ENCODE measurements at regions not wholly inside any gene's neighbourhood (a gene's known extent, or its start where the extent isn't known, plus 50 kb on each side); places are given as distances from the start of the nearest gene placed in this dataset.

- no peak overlapping the region for H3K4me3 ChIP-seq (ENCODE audit: low read length in 2 of 2)
- H3K27ac ChIP-seq (ENCODE audit: low read depth in 2 of 2, low read length in 2 of 2) = no peak overlapping the region
- no peaks in the 10 kb centered on the region for H3K9me3 ChIP-seq (ENCODE audit: control insufficient read depth in 2 of 2, low read length in 2 of 2)
- no peaks in the 10 kb centered on the region for H3K4me1 ChIP-seq (ENCODE audit: control insufficient read depth in 2 of 2, insufficient read depth in 2 of 2, low read length in 2 of 2)
- no peaks in the 10 kb centered on the region for H3K36me3 ChIP-seq (ENCODE audit: control insufficient read depth in 2 of 2, insufficient read depth in 2 of 2, low read length in 2 of 2)
- no peaks in the 10 kb centered on the region for H3K27me3 ChIP-seq (ENCODE audit: control insufficient read depth in 2 of 2, insufficient read depth in 2 of 2, low read length in 2 of 2)
- H3K9ac ChIP-seq (ENCODE audit: low read depth in 1 of 2, low read length in 2 of 2) = no peak overlapping the region
These were observed 774.5 kb upstream of the RBFOX1 start for GRCh38 chr16:6558126-6558525.

- Histone ChIP-seq H3K9me3 (ENCODE audit: control insufficient read depth in 2 of 2, low read length in 2 of 2) (no peaks in the 10 kb centered on the region), H3K4me1 (ENCODE audit: control insufficient read depth in 2 of 2, insufficient read depth in 2 of 2, low read length in 2 of 2) (no peaks in the 10 kb centered on the region), H3K27me3 (ENCODE audit: control insufficient read depth in 2 of 2, insufficient read depth in 2 of 2, low read length in 2 of 2) (no peaks in the 10 kb centered on the region), H3K4me3 (ENCODE audit: low read length in 2 of 2) (no peak overlapping the region), H3K27ac (ENCODE audit: low read depth in 2 of 2, low read length in 2 of 2) (no peak overlapping the region), H3K36me3 (ENCODE audit: control insufficient read depth in 2 of 2, insufficient read depth in 2 of 2, low read length in 2 of 2) (no peaks in the 10 kb centered on the region), H3K9ac (ENCODE audit: low read depth in 1 of 2, low read length in 2 of 2) (no peak overlapping the region)
These were observed 775.2 kb upstream of the RBFOX1 start for GRCh38 chr16:6557353-6558023.

GRCh38 chr16:6549415-6549814, 783.2 kb upstream of the RBFOX1 start:
- Histone ChIP-seq H3K27me3 (ENCODE audit: control insufficient read depth in 2 of 2, insufficient read depth in 2 of 2, low read length in 2 of 2) (no peaks in the 10 kb centered on the region), H3K27ac (ENCODE audit: low read depth in 2 of 2, low read length in 2 of 2) (no peak overlapping the region), H3K36me3 (ENCODE audit: control insufficient read depth in 2 of 2, insufficient read depth in 2 of 2, low read length in 2 of 2) (no peaks in the 10 kb centered on the region), H3K9ac (ENCODE audit: low read depth in 1 of 2, low read length in 2 of 2) (no peak overlapping the region), H3K9me3 (ENCODE audit: control insufficient read depth in 2 of 2, low read length in 2 of 2) (no peaks in the 10 kb centered on the region), H3K4me3 (ENCODE audit: low read length in 2 of 2) (no peak overlapping the region), H3K4me1 (ENCODE audit: control insufficient read depth in 2 of 2, insufficient read depth in 2 of 2, low read length in 2 of 2) (no peaks in the 10 kb centered on the region)

GRCh38 chr16:6548507-6548906, 784.1 kb upstream of the RBFOX1 start:
- Histone ChIP-seq H3K36me3 (ENCODE audit: control insufficient read depth in 2 of 2, insufficient read depth in 2 of 2, low read length in 2 of 2) (no peaks in the 10 kb centered on the region), H3K4me3 (ENCODE audit: low read length in 2 of 2) (no peak overlapping the region), H3K9me3 (ENCODE audit: control insufficient read depth in 2 of 2, low read length in 2 of 2) (no peaks in the 10 kb centered on the region), H3K27me3 (ENCODE audit: control insufficient read depth in 2 of 2, insufficient read depth in 2 of 2, low read length in 2 of 2) (no peaks in the 10 kb centered on the region), H3K9ac (ENCODE audit: low read depth in 1 of 2, low read length in 2 of 2) (no peak overlapping the region), H3K27ac (ENCODE audit: low read depth in 2 of 2, low read length in 2 of 2) (no peak overlapping the region), H3K4me1 (ENCODE audit: control insufficient read depth in 2 of 2, insufficient read depth in 2 of 2, low read length in 2 of 2) (no peaks in the 10 kb centered on the region)

GRCh38 chr16:6547131-6547530, 785.5 kb upstream of the RBFOX1 start:
- no peak overlapping the region for H3K27ac ChIP-seq (ENCODE audit: low read depth in 2 of 2, low read length in 2 of 2)
- H3K4me3 ChIP-seq (ENCODE audit: low read length in 2 of 2) = no peak overlapping the region
- H3K4me1 ChIP-seq (ENCODE audit: control insufficient read depth in 2 of 2, insufficient read depth in 2 of 2, low read length in 2 of 2) = no peaks in the 10 kb centered on the region
- no peaks in the 10 kb centered on the region for H3K9me3 ChIP-seq (ENCODE audit: control insufficient read depth in 2 of 2, low read length in 2 of 2)
- no peaks in the 10 kb centered on the region for H3K27me3 ChIP-seq (ENCODE audit: control insufficient read depth in 2 of 2, insufficient read depth in 2 of 2, low read length in 2 of 2)
- H3K36me3 ChIP-seq (ENCODE audit: control insufficient read depth in 2 of 2, insufficient read depth in 2 of 2, low read length in 2 of 2) = no peaks in the 10 kb centered on the region
- no peak overlapping the region for H3K9ac ChIP-seq (ENCODE audit: low read depth in 1 of 2, low read length in 2 of 2)

- no peaks in the 10 kb centered on the region for H3K36me3 ChIP-seq (ENCODE audit: control insufficient read depth in 2 of 2, insufficient read depth in 2 of 2, low read length in 2 of 2)
- no peaks in the 10 kb centered on the region for H3K27me3 ChIP-seq (ENCODE audit: control insufficient read depth in 2 of 2, insufficient read depth in 2 of 2, low read length in 2 of 2)
- H3K4me1 ChIP-seq (ENCODE audit: control insufficient read depth in 2 of 2, insufficient read depth in 2 of 2, low read length in 2 of 2) = no peaks in the 10 kb centered on the region
- H3K27ac ChIP-seq (ENCODE audit: low read depth in 2 of 2, low read length in 2 of 2) = no peak overlapping the region
- H3K9me3 ChIP-seq (ENCODE audit: control insufficient read depth in 2 of 2, low read length in 2 of 2) = no peaks in the 10 kb centered on the region
- no peak overlapping the region for H3K4me3 ChIP-seq (ENCODE audit: low read length in 2 of 2)
- H3K9ac ChIP-seq (ENCODE audit: low read depth in 1 of 2, low read length in 2 of 2) = no peak overlapping the region
These were observed 787.3 kb upstream of the RBFOX1 start for GRCh38 chr16:6545329-6545728.

GRCh38 chr16:6541267-6541666, 791.4 kb upstream of the RBFOX1 start:
- H3K27ac ChIP-seq (ENCODE audit: low read depth in 2 of 2, low read length in 2 of 2) = no peak overlapping the region
- no peaks in the 10 kb centered on the region for H3K36me3 ChIP-seq (ENCODE audit: control insufficient read depth in 2 of 2, insufficient read depth in 2 of 2, low read length in 2 of 2)
- H3K9ac ChIP-seq (ENCODE audit: low read depth in 1 of 2, low read length in 2 of 2) = no peak overlapping the region
- no peaks in the 10 kb centered on the region for H3K4me1 ChIP-seq (ENCODE audit: control insufficient read depth in 2 of 2, insufficient read depth in 2 of 2, low read length in 2 of 2)
- H3K27me3 ChIP-seq (ENCODE audit: control insufficient read depth in 2 of 2, insufficient read depth in 2 of 2, low read length in 2 of 2) = no peaks in the 10 kb centered on the region
- H3K4me3 ChIP-seq (ENCODE audit: low read length in 2 of 2) = no peak overlapping the region
- H3K9me3 ChIP-seq (ENCODE audit: control insufficient read depth in 2 of 2, low read length in 2 of 2) = no peaks in the 10 kb centered on the region

GRCh38 chr16:6536411-6536810, 796.2 kb upstream of the RBFOX1 start:
- Histone ChIP-seq H3K4me1 (ENCODE audit: control insufficient read depth in 2 of 2, insufficient read depth in 2 of 2, low read length in 2 of 2) (no peaks in the 10 kb centered on the region), H3K9ac (ENCODE audit: low read depth in 1 of 2, low read length in 2 of 2) (no peak overlapping the region), H3K27me3 (ENCODE audit: control insufficient read depth in 2 of 2, insufficient read depth in 2 of 2, low read length in 2 of 2) (no peaks in the 10 kb centered on the region), H3K9me3 (ENCODE audit: control insufficient read depth in 2 of 2, low read length in 2 of 2) (no peaks in the 10 kb centered on the region), H3K36me3 (ENCODE audit: control insufficient read depth in 2 of 2, insufficient read depth in 2 of 2, low read length in 2 of 2) (no peaks in the 10 kb centered on the region), H3K27ac (ENCODE audit: low read depth in 2 of 2, low read length in 2 of 2) (no peak overlapping the region), H3K4me3 (ENCODE audit: low read length in 2 of 2) (no peak overlapping the region)

- no peak overlapping the region for H3K9ac ChIP-seq (ENCODE audit: low read depth in 1 of 2, low read length in 2 of 2)
- H3K27me3 ChIP-seq (ENCODE audit: control insufficient read depth in 2 of 2, insufficient read depth in 2 of 2, low read length in 2 of 2) = no peaks in the 10 kb centered on the region
These were observed 801.6 kb upstream of the RBFOX1 start for GRCh38 chr16:6531067-6531466.

GRCh38 chr16:6528217-6528616, 804.4 kb upstream of the RBFOX1 start:
- no peak overlapping the region for H3K9ac ChIP-seq (ENCODE audit: low read depth in 1 of 2, low read length in 2 of 2)
- H3K27ac ChIP-seq (ENCODE audit: low read depth in 2 of 2, low read length in 2 of 2) = no peak overlapping the region
- H3K9me3 ChIP-seq (ENCODE audit: control insufficient read depth in 2 of 2, low read length in 2 of 2) = peaks cover 0 to 2% of the 10 kb centered on the region in 2 donors
- no peaks in the 10 kb centered on the region for H3K27me3 ChIP-seq (ENCODE audit: control insufficient read depth in 2 of 2, insufficient read depth in 2 of 2, low read length in 2 of 2)
- H3K4me3 ChIP-seq (ENCODE audit: low read length in 2 of 2) = no peak overlapping the region
- no peaks in the 10 kb centered on the region for H3K36me3 ChIP-seq (ENCODE audit: control insufficient read depth in 2 of 2, insufficient read depth in 2 of 2, low read length in 2 of 2)
- H3K4me1 ChIP-seq (ENCODE audit: control insufficient read depth in 2 of 2, insufficient read depth in 2 of 2, low read length in 2 of 2) = no peaks in the 10 kb centered on the region

More at GRCh38 chr16:6531067-6531466, 801.6 kb upstream of the RBFOX1 start:
- no peak overlapping the region for H3K4me3 ChIP-seq (ENCODE audit: low read length in 2 of 2)
- peaks cover 0 to 2% of the 10 kb centered on the region in 2 donors for H3K9me3 ChIP-seq (ENCODE audit: control insufficient read depth in 2 of 2, low read length in 2 of 2)
- no peaks in the 10 kb centered on the region for H3K36me3 ChIP-seq (ENCODE audit: control insufficient read depth in 2 of 2, insufficient read depth in 2 of 2, low read length in 2 of 2)
- no peak overlapping the region for H3K27ac ChIP-seq (ENCODE audit: low read depth in 2 of 2, low read length in 2 of 2)
- H3K4me1 ChIP-seq (ENCODE audit: control insufficient read depth in 2 of 2, insufficient read depth in 2 of 2, low read length in 2 of 2) = no peaks in the 10 kb centered on the region

- Histone ChIP-seq H3K36me3 (ENCODE audit: control insufficient read depth in 2 of 2, insufficient read depth in 2 of 2, low read length in 2 of 2) (no peaks in the 10 kb centered on the region), H3K9me3 (ENCODE audit: control insufficient read depth in 2 of 2, low read length in 2 of 2) (peaks cover 0 to 2% of the 10 kb centered on the region in 2 donors), H3K9ac (ENCODE audit: low read depth in 1 of 2, low read length in 2 of 2) (no peak overlapping the region), H3K4me1 (ENCODE audit: control insufficient read depth in 2 of 2, insufficient read depth in 2 of 2, low read length in 2 of 2) (no peaks in the 10 kb centered on the region), H3K4me3 (ENCODE audit: low read length in 2 of 2) (no peak overlapping the region), H3K27me3 (ENCODE audit: control insufficient read depth in 2 of 2, insufficient read depth in 2 of 2, low read length in 2 of 2) (no peaks in the 10 kb centered on the region), H3K27ac (ENCODE audit: low read depth in 2 of 2, low read length in 2 of 2) (no peak overlapping the region)
These were observed 805.0 kb upstream of the RBFOX1 start for GRCh38 chr16:6527646-6528045.
